ENCODE measurements at regions not wholly inside any gene's neighbourhood (a gene's known extent, or its start where the extent isn't known, plus 50 kb on each side); places are given as distances from the start of the nearest gene placed in this dataset.

GRCh38 chr3:124591699-124592098, 138.6 kb upstream of the UMPS start:
- no peaks in the 10 kb centered on the region for H3K36me3 Mint-ChIP-seq
- intact Hi-C loops (cut with micrococcal nuclease) = loop anchor here (1.0 to 2.0 kb wide), 3 partner anchors 7 to 48 kb away; no protein-coding TSS in a partner anchor
- POLR2A ChIA-PET = no interaction called here

GRCh38 chr3:124592658-124593441, 137.4 kb upstream of the UMPS start:
- peak; percentile 63 for DNase-seq
- CTCF ChIA-PET = no interaction called here
- no peaks in the 10 kb centered on the region for H3K36me3 Mint-ChIP-seq
- POLR2A ChIA-PET = no interaction called here
- H3K4me3 Mint-ChIP-seq = no peak overlapping the region
- no peaks in the 10 kb centered on the region for H3K9me3 Mint-ChIP-seq
- H3K4me1 Mint-ChIP-seq (ENCODE audit: low read depth) = peaks cover 32% of the 10 kb centered on the region
- H3K27ac Mint-ChIP-seq = peak overlapping the region; percentile 60
- no peaks in the 10 kb centered on the region for H3K27me3 Mint-ChIP-seq
- intact Hi-C loops (cut with micrococcal nuclease) = loop anchor here (1.0 to 2.0 kb wide), 3 partner anchors 9 to 46 kb away; no protein-coding TSS in a partner anchor

More at GRCh38 chr3:124591699-124592098, 138.6 kb upstream of the UMPS start:
- no peak overlapping the region for H3K4me3 Mint-ChIP-seq
- H3K27me3 Mint-ChIP-seq = peaks cover 2% of the 10 kb centered on the region
- CTCF ChIA-PET = no interaction called here
- no peak overlapping the region for H3K27ac Mint-ChIP-seq
- no peak for DNase-seq
- H3K9me3 Mint-ChIP-seq = no peaks in the 10 kb centered on the region
- H3K4me1 Mint-ChIP-seq (ENCODE audit: low read depth) = peaks cover 37% of the 10 kb centered on the region

GRCh38 chr3:124593442-124593829, 136.8 kb upstream of the UMPS start:
- peak overlapping the region; percentile 60 for H3K27ac Mint-ChIP-seq
- ChIA-PET CTCF (no interaction called here), POLR2A (no interaction called here)
- H3K36me3 Mint-ChIP-seq = no peaks in the 10 kb centered on the region
- no peaks in the 10 kb centered on the region for H3K27me3 Mint-ChIP-seq
- H3K4me1 Mint-ChIP-seq (ENCODE audit: low read depth) = peaks cover 26% of the 10 kb centered on the region
- no peak overlapping the region for H3K4me3 Mint-ChIP-seq
- no peak for DNase-seq
- intact Hi-C loops (cut with micrococcal nuclease) = loop anchor here (2.0 kb wide), 1 partner anchor 27 kb away; no protein-coding TSS in a partner anchor
- H3K9me3 Mint-ChIP-seq = no peaks in the 10 kb centered on the region

- H3K4me1 Mint-ChIP-seq (ENCODE audit: low read depth) = peaks cover 18% of the 10 kb centered on the region
- no peak overlapping the region for H3K27ac Mint-ChIP-seq
- no peaks in the 10 kb centered on the region for H3K9me3 Mint-ChIP-seq
- ChIA-PET CTCF (no interaction called here), POLR2A (no interaction called here)
- no peaks in the 10 kb centered on the region for H3K27me3 Mint-ChIP-seq
- no peaks in the 10 kb centered on the region for H3K36me3 Mint-ChIP-seq
- intact Hi-C loops (cut with micrococcal nuclease) = no loop called here
- DNase-seq = no peak
- H3K4me3 Mint-ChIP-seq = no peak overlapping the region
Measured at GRCh38 chr3:124594581-124594980, 135.7 kb upstream of the UMPS start.

- CTCF ChIA-PET = interaction anchor here (1.3 kb wide), 1 partner anchor 92 kb away, joined by 4 read pairs; no protein-coding TSS in a partner anchor
- no peaks in the 10 kb centered on the region for H3K9me3 Mint-ChIP-seq
Measured at GRCh38 chr3:124597273-124597672, 133.0 kb upstream of the UMPS start.

GRCh38 chr3:124597979-124598378, 132.3 kb upstream of the UMPS start:
- H3K27ac Mint-ChIP-seq = no peak overlapping the region
- CTCF ChIA-PET = interaction anchor here (1.1 to 1.3 kb wide), 2 partner anchors 89 to 91 kb away, joined by 3 to 4 read pairs; no protein-coding TSS in a partner anchor

More at GRCh38 chr3:124597273-124597672, 133.0 kb upstream of the UMPS start:
- no peak overlapping the region for H3K27ac Mint-ChIP-seq
- H3K27me3 Mint-ChIP-seq = no peaks in the 10 kb centered on the region
- POLR2A ChIA-PET = no interaction called here
- H3K4me3 Mint-ChIP-seq = no peak overlapping the region
- no peak for DNase-seq
- no peaks in the 10 kb centered on the region for H3K36me3 Mint-ChIP-seq
- H3K4me1 Mint-ChIP-seq (ENCODE audit: low read depth) = peaks cover 18% of the 10 kb centered on the region
- intact Hi-C loops (cut with micrococcal nuclease) = no loop called here

GRCh38 chr3:124599147-124599765, 131.0 kb upstream of the UMPS start:
- DNase-seq = no peak
- POLR2A ChIA-PET = no interaction called here
- no peak overlapping the region for H3K27ac Mint-ChIP-seq
- CTCF ChIA-PET = interaction anchor here (1.0 to 1.1 kb wide), 2 partner anchors 88 to 90 kb away, joined by 3 read pairs; no protein-coding TSS in a partner anchor
- no peaks in the 10 kb centered on the region for H3K27me3 Mint-ChIP-seq
- no peaks in the 10 kb centered on the region for H3K9me3 Mint-ChIP-seq
- no peaks in the 10 kb centered on the region for H3K4me1 Mint-ChIP-seq (ENCODE audit: low read depth)
- no peaks in the 10 kb centered on the region for H3K36me3 Mint-ChIP-seq
- no peak overlapping the region for H3K4me3 Mint-ChIP-seq
- intact Hi-C loops (cut with micrococcal nuclease) = no loop called here

More at GRCh38 chr3:124597979-124598378, 132.3 kb upstream of the UMPS start:
- no peak for DNase-seq
- Mint-ChIP-seq H3K27me3 (no peaks in the 10 kb centered on the region), H3K4me3 (no peak overlapping the region), H3K36me3 (no peaks in the 10 kb centered on the region), H3K4me1 (ENCODE audit: low read depth) (peaks cover 11% of the 10 kb centered on the region), H3K9me3 (no peaks in the 10 kb centered on the region)
- POLR2A ChIA-PET = no interaction called here
- intact Hi-C loops (cut with micrococcal nuclease) = no loop called here

- no peaks in the 10 kb centered on the region for H3K4me1 Mint-ChIP-seq (ENCODE audit: low read depth)
- intact Hi-C loops (cut with micrococcal nuclease) = no loop called here
- H3K9me3 Mint-ChIP-seq = no peaks in the 10 kb centered on the region
- DNase-seq = no peak
- no peak overlapping the region for H3K4me3 Mint-ChIP-seq
- ChIA-PET CTCF (interaction anchor here (1.1 kb wide), 1 partner anchor 35 kb away, joined by 3 read pairs; no protein-coding TSS in a partner anchor), POLR2A (no interaction called here)
- H3K27ac Mint-ChIP-seq = no peak overlapping the region
- H3K36me3 Mint-ChIP-seq = no peaks in the 10 kb centered on the region
- no peaks in the 10 kb centered on the region for H3K27me3 Mint-ChIP-seq
Measured at GRCh38 chr3:124599779-124600693, 130.2 kb upstream of the UMPS start.

GRCh38 chr3:124600765-124601164, 129.5 kb upstream of the UMPS start:
- CTCF ChIA-PET = interaction anchor here (1.1 kb wide), 1 partner anchor 36 kb away, joined by 3 read pairs; no protein-coding TSS in a partner anchor
- Mint-ChIP-seq H3K36me3 (no peaks in the 10 kb centered on the region), H3K27ac (no peak overlapping the region), H3K4me3 (no peak overlapping the region), H3K27me3 (no peaks in the 10 kb centered on the region), H3K9me3 (no peaks in the 10 kb centered on the region), H3K4me1 (ENCODE audit: low read depth) (no peaks in the 10 kb centered on the region)
- DNase-seq = no peak
- intact Hi-C loops (cut with micrococcal nuclease) = no loop called here
- POLR2A ChIA-PET = no interaction called here

GRCh38 chr3:124601190-124601589, 129.1 kb upstream of the UMPS start:
- no peaks in the 10 kb centered on the region for H3K36me3 Mint-ChIP-seq
- intact Hi-C loops (cut with micrococcal nuclease) = no loop called here
- H3K4me3 Mint-ChIP-seq = no peak overlapping the region
- H3K9me3 Mint-ChIP-seq = no peaks in the 10 kb centered on the region
- POLR2A ChIA-PET = no interaction called here
- H3K27ac Mint-ChIP-seq = no peak overlapping the region
- no peak for DNase-seq
- CTCF ChIA-PET = interaction anchor here (1.1 kb wide), 1 partner anchor 36 kb away, joined by 3 read pairs; no protein-coding TSS in a partner anchor
- H3K4me1 Mint-ChIP-seq (ENCODE audit: low read depth) = no peaks in the 10 kb centered on the region
- no peaks in the 10 kb centered on the region for H3K27me3 Mint-ChIP-seq

GRCh38 chr3:124602980-124603627, 127.1 kb upstream of the UMPS start:
- no peak for DNase-seq
- Mint-ChIP-seq H3K4me3 (no peak overlapping the region), H3K27me3 (no peaks in the 10 kb centered on the region), H3K36me3 (no peaks in the 10 kb centered on the region), H3K27ac (no peak overlapping the region), H3K9me3 (no peaks in the 10 kb centered on the region), H3K4me1 (ENCODE audit: low read depth) (no peaks in the 10 kb centered on the region)
- ChIA-PET POLR2A (no interaction called here), CTCF (no interaction called here)
- intact Hi-C loops (cut with micrococcal nuclease) = no loop called here
